Ishikawa (cell line): ENCODE measurements at regions not wholly inside any gene's neighbourhood (a gene's known extent, or its start where the extent isn't known, plus 50 kb on each side); places are given as distances from the start of the nearest gene placed in this dataset.

Experiments used
- CEBPB ChIP-seq: IDR thresholded peaks from 2 replicates; pipeline ENCODE4 v1.6.1; 2012
- EP300 ChIP-seq: IDR thresholded peaks from 2 replicates; pipeline ENCODE4 v1.6.1; 2012; ENCODE audit warnings: borderline replicate concordance
- NFIC ChIP-seq: IDR thresholded peaks from 2 replicates; pipeline ENCODE4 v1.6.1; 2012
- RAD21 ChIP-seq: IDR thresholded peaks from 2 replicates; pipeline ENCODE4 v1.6.1; 2012; ENCODE audit warnings: low read depth
- TAF1 ChIP-seq: IDR thresholded peaks from 2 replicates; pipeline ENCODE4 v1.6.1; 2012; ENCODE audit warnings: low read depth, mild to moderate bottlenecking
- ZBTB7A ChIP-seq: IDR thresholded peaks from 2 replicates; pipeline ENCODE4 v1.6.1; 2012; ENCODE audit warnings: low read depth
- TF ChIP-seq, protein P1 (sequence below): IDR thresholded peaks from 2 replicates; pipeline ENCODE4 v1.6.1; 2012
- TF ChIP-seq, protein P2 (sequence below): IDR thresholded peaks from 2 replicates; pipeline ENCODE4 v1.6.1; 2012; ENCODE audit warnings: low read depth, mild to moderate bottlenecking
- TF ChIP-seq, protein P3 (sequence below): IDR thresholded peaks from 2 replicates; pipeline ENCODE4 v1.6.1; 2012

DNA sequence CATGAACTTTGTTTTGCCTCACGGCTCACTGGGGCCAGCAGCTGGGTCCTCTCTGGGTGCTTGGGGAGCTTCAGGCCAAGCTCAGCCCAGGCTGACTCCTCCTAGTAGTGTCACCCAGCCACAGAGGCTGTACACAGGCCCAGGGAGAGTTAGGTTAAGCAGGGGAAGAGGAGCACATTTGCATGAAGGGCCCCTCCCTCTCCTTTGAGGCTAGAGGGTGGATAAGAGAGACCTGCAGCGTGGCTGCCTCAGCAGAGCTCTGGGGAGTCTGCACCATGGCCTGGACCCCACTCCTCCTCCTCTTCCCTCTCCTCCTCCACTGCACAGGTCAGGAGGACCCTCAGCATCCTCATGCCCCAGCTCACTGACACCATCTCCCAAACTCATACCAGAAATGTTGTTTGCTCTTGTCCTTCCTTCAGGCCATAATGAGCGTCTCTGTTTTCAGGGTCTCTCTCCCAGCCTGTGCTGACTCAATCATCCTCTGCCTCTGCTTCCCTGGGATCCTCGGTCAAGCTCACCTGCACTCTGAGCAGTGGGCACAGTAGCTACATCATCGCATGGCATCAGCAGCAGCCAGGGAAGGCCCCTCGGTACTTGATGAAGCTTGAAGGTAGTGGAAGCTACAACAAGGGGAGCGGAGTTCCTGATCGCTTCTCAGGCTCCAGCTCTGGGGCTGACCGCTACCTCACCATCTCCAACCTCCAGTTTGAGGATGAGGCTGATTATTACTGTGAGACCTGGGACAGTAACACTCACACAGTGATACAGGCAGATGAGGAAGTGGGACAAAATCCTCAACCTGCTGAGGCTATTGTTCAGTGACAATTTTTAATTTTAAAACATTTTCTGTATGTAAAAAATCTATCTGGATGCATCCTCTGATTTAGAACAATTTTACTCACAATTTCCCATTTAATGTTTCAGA lies 82.4 kb upstream of the VPREB1 start:
- TF ChIP-seq, protein P1, sequence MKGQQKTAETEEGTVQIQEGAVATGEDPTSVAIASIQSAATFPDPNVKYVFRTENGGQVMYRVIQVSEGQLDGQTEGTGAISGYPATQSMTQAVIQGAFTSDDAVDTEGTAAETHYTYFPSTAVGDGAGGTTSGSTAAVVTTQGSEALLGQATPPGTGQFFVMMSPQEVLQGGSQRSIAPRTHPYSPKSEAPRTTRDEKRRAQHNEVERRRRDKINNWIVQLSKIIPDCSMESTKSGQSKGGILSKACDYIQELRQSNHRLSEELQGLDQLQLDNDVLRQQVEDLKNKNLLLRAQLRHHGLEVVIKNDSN: no peak
- TF ChIP-seq, protein P2, sequence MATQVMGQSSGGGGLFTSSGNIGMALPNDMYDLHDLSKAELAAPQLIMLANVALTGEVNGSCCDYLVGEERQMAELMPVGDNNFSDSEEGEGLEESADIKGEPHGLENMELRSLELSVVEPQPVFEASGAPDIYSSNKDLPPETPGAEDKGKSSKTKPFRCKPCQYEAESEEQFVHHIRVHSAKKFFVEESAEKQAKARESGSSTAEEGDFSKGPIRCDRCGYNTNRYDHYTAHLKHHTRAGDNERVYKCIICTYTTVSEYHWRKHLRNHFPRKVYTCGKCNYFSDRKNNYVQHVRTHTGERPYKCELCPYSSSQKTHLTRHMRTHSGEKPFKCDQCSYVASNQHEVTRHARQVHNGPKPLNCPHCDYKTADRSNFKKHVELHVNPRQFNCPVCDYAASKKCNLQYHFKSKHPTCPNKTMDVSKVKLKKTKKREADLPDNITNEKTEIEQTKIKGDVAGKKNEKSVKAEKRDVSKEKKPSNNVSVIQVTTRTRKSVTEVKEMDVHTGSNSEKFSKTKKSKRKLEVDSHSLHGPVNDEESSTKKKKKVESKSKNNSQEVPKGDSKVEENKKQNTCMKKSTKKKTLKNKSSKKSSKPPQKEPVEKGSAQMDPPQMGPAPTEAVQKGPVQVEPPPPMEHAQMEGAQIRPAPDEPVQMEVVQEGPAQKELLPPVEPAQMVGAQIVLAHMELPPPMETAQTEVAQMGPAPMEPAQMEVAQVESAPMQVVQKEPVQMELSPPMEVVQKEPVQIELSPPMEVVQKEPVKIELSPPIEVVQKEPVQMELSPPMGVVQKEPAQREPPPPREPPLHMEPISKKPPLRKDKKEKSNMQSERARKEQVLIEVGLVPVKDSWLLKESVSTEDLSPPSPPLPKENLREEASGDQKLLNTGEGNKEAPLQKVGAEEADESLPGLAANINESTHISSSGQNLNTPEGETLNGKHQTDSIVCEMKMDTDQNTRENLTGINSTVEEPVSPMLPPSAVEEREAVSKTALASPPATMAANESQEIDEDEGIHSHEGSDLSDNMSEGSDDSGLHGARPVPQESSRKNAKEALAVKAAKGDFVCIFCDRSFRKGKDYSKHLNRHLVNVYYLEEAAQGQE: no peak
- TF ChIP-seq TAF1: no peak
- no peak for TF ChIP-seq CEBPB
- TF ChIP-seq, protein P3, sequence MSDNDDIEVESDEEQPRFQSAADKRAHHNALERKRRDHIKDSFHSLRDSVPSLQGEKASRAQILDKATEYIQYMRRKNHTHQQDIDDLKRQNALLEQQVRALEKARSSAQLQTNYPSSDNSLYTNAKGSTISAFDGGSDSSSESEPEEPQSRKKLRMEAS: no peak
- TF ChIP-seq RAD21: no peak
- TF ChIP-seq NFIC: no peak
- no peak for TF ChIP-seq EP300
- no peak for TF ChIP-seq ZBTB7A
